C4-2B (cell line): ENCODE measurements at regions not wholly inside any gene's neighbourhood (a gene's known extent, or its start where the extent isn't known, plus 50 kb on each side); places are given as distances from the start of the nearest gene placed in this dataset.

ENCODE experiments used
- ZFX ChIP-seq: fragments of 450-650 bp; IDR thresholded peaks from 2 replicates; pipeline ENCODE4 v1.6.1; 2017
- TF ChIP-seq, protein P1 (sequence below): fragments of 450-650 bp; conservative IDR thresholded peaks from 2 replicates; pipeline ENCODE4 v1.5.1; 2017; ENCODE audit warnings: mild to moderate bottlenecking

GRCh38 chr4:141962486-141962885 is 326.1 kb downstream of the IL15 start:
- TF ChIP-seq, protein P1, sequence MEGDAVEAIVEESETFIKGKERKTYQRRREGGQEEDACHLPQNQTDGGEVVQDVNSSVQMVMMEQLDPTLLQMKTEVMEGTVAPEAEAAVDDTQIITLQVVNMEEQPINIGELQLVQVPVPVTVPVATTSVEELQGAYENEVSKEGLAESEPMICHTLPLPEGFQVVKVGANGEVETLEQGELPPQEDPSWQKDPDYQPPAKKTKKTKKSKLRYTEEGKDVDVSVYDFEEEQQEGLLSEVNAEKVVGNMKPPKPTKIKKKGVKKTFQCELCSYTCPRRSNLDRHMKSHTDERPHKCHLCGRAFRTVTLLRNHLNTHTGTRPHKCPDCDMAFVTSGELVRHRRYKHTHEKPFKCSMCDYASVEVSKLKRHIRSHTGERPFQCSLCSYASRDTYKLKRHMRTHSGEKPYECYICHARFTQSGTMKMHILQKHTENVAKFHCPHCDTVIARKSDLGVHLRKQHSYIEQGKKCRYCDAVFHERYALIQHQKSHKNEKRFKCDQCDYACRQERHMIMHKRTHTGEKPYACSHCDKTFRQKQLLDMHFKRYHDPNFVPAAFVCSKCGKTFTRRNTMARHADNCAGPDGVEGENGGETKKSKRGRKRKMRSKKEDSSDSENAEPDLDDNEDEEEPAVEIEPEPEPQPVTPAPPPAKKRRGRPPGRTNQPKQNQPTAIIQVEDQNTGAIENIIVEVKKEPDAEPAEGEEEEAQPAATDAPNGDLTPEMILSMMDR: no peak
- TF ChIP-seq ZFX: no peak
